ENCODE measurements at regions not wholly inside any gene's neighbourhood (a gene's known extent, or its start where the extent isn't known, plus 50 kb on each side); places are given as distances from the start of the nearest gene placed in this dataset.

GRCh38 chr14:21989090-21989489 lies 315.5 kb upstream of the OR4E1 start:
- POLR2A ChIA-PET (ENCODE audit: partially characterized antibody) = no interaction called here
- DNase-seq (ENCODE audit: low read depth in 1 of 2, low spot score in 2 of 2) (no peak), FAIRE-seq (no peak)
- Histone ChIP-seq H4K20me1 (replicated peaks in 1 of 2; ENCODE audit: control insufficient read depth in 1 of 2, insufficient read depth in 2 of 2, low read length in 2 of 2) (no peaks in the 10 kb centered on the region), H3K4me2 (ENCODE audit: insufficient read depth in 1 of 2, low read depth in 2 of 2, low read length in 2 of 2) (no peak overlapping the region), H3K9me3 (ENCODE audit: insufficient read depth in 2 of 2, low read depth in 1 of 2, low read length in 1 of 2) (no peaks in the 10 kb centered on the region), H3K9ac (replicated peaks in 1 of 4; ENCODE audit: extremely low read depth in 1 of 4, low read depth in 3 of 4, low read length in 3 of 4) (no peak overlapping the region), H3K4me3 (ENCODE audit: extremely low read depth in 1 of 4, insufficient read depth in 2 of 4, low read depth in 3 of 4, low read length in 4 of 4) (no peak overlapping the region), H2BK20ac (ENCODE audit: low read length) (no peak overlapping the region), H3K23ac (ENCODE audit: insufficient read length) (no peak overlapping the region), H3K79me1 (ENCODE audit: low read depth, low read length) (no peaks in the 10 kb centered on the region), H4K5ac (ENCODE audit: insufficient read length, low read depth, low read length) (no peak overlapping the region), H3K27me3 (replicated peaks in 1 of 4; ENCODE audit: control insufficient read depth in 3 of 4, extremely low read depth in 1 of 4, insufficient read depth in 3 of 4, low read length in 3 of 4) (no peaks in the 10 kb centered on the region), H3K79me2 (ENCODE audit: control insufficient read depth in 1 of 2, insufficient read depth in 2 of 2, low read length in 2 of 2) (no peaks in the 10 kb centered on the region), H2BK5ac (ENCODE audit: low read depth, low read length) (no peak overlapping the region), H3K56ac (replicated peaks; ENCODE audit: insufficient read length, low read depth, low read length) (no peak overlapping the region), H3K14ac (ENCODE audit: insufficient read length) (no peak overlapping the region), H4K91ac (replicated peaks; ENCODE audit: insufficient read length, low read length) (no peak overlapping the region), H3K4me1 (replicated peaks in 1 of 4; ENCODE audit: control insufficient read depth in 3 of 4, insufficient read depth in 4 of 4, low read length in 3 of 4) (no peaks in the 10 kb centered on the region), H3K23me2 (ENCODE audit: low read depth, low read length) (no peaks in the 10 kb centered on the region), H2BK15ac (ENCODE audit: low read length) (no peak overlapping the region), H3K27ac (ENCODE audit: low read depth, low read length) (no peak overlapping the region), H2BK120ac (replicated peaks; ENCODE audit: low read depth, low read length) (no peak overlapping the region), H2AFZ (ENCODE audit: low read length) (no peak overlapping the region), H3K18ac (ENCODE audit: extremely low read depth, low read length) (no peak overlapping the region), H2AK5ac (ENCODE audit: low read depth, low read length) (no peak overlapping the region), H3K36me3 (ENCODE audit: control insufficient read depth in 2 of 4, insufficient read depth in 4 of 4, low read length in 3 of 4) (no peaks in the 10 kb centered on the region), H4K8ac (ENCODE audit: extremely low read depth, insufficient read depth, low read length) (no peak overlapping the region), H3K4ac (replicated peaks; ENCODE audit: insufficient read length, low read depth, low read length) (no peak overlapping the region), H2BK12ac (ENCODE audit: low read depth, low read length) (no peak overlapping the region)
- 83% methylated on average over 7 of the region's 7 CpGs; no CpG with 5 or more reads in 1 of the 2 experiments for WGBS, 2 experiments (ENCODE audit: extremely low coverage in 1 of 2, insufficient coverage in 1 of 2, insufficient read length in 1 of 2, insufficient replicate concordance in 2 of 2, low coverage in 1 of 2, low lambda C conversion rate in 2 of 2, missing lambda C conversion rate in 1 of 2)
- CTCF ChIA-PET (ENCODE audit: partially characterized antibody) = interaction anchor here (0.6 to 9.9 kb wide), 15 partner anchors 11 to 241 kb away, joined by 3 to 141 read pairs (median 5); no protein-coding TSS in a partner anchor
- TF ChIP-seq USF2 (IDR thresholded peaks at IDR 0.05; ENCODE audit: low read length) (no peak), SIN3A (conservative IDR thresholded peaks at IDR 0.05 in 1 of 2, IDR thresholded peaks at IDR 0.05 in 1 of 2; ENCODE audit: low read depth in 1 of 2, low read length in 2 of 2) (no peak), TAF7 (optimal IDR thresholded peaks at IDR 0.05; ENCODE audit: borderline replicate concordance, low read depth, low read length) (no peak), CHD1 (IDR thresholded peaks at IDR 0.05; ENCODE audit: low read depth, low read length) (no peak), POLR2A (IDR thresholded peaks at IDR 0.05; ENCODE audit: control extremely low read depth in 1 of 2, low read depth in 2 of 2, low read length in 2 of 2) (no peak), ASH2L (IDR thresholded peaks at IDR 0.05; ENCODE audit: low read length) (no peak), HDAC2 (IDR thresholded peaks at IDR 0.05; ENCODE audit: borderline replicate concordance in 1 of 2, low read depth in 2 of 2, low read length in 2 of 2) (no peak), POU5F1 (IDR thresholded peaks at IDR 0.05; ENCODE audit: low read depth, low read length) (no peak), GABPA (IDR thresholded peaks at IDR 0.05; ENCODE audit: borderline replicate concordance, insufficient read depth, low read length) (no peak), CEBPB (IDR thresholded peaks at IDR 0.05; ENCODE audit: low read depth, low read length) (no peak), TCF12 (IDR thresholded peaks at IDR 0.05; ENCODE audit: low read depth, low read length) (no peak), RFX5 (IDR thresholded peaks at IDR 0.05; ENCODE audit: borderline replicate concordance, low read depth, low read length) (no peak), SIX5 (IDR thresholded peaks at IDR 0.05; ENCODE audit: low read depth, low read length) (no peak), BACH1 (IDR thresholded peaks at IDR 0.05; ENCODE audit: low read length) (no peak), TEAD4 (IDR thresholded peaks at IDR 0.05; ENCODE audit: low read depth, low read length) (no peak)
